ENCODE measurements at regions not wholly inside any gene's neighbourhood (a gene's known extent, or its start where the extent isn't known, plus 50 kb on each side); places are given as distances from the start of the nearest gene placed in this dataset.

DNA sequence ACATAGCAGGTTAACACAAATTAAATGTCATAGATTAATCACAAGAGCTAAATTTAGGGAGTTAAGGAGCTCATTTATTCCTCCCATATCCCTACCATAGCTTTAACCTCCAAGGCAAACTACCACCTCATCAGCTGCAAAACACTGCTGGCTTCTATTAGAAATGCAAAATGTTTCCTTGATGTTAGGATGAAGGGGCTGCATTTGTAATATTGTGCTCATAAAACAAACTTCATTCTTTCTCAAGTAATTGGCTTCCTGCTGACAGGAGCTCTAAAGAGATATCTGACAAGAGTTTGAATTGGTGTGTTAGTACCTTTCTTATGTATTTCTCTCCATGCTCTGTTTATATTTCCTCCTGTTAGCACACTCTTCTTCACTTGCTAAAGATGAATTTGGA is 152.1 kb downstream of the OLFM4 start:
- TF ChIP-seq, protein P1, sequence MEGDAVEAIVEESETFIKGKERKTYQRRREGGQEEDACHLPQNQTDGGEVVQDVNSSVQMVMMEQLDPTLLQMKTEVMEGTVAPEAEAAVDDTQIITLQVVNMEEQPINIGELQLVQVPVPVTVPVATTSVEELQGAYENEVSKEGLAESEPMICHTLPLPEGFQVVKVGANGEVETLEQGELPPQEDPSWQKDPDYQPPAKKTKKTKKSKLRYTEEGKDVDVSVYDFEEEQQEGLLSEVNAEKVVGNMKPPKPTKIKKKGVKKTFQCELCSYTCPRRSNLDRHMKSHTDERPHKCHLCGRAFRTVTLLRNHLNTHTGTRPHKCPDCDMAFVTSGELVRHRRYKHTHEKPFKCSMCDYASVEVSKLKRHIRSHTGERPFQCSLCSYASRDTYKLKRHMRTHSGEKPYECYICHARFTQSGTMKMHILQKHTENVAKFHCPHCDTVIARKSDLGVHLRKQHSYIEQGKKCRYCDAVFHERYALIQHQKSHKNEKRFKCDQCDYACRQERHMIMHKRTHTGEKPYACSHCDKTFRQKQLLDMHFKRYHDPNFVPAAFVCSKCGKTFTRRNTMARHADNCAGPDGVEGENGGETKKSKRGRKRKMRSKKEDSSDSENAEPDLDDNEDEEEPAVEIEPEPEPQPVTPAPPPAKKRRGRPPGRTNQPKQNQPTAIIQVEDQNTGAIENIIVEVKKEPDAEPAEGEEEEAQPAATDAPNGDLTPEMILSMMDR (IDR thresholded peaks at IDR 0.05) = no peak
- TF ChIP-seq POLR2A (IDR thresholded peaks at IDR 0.05) = no peak
